Activated T-cell treated with anti-CD3 and anti-CD28 coated beads for 48 hours (primary cell): ENCODE measurements at regions not wholly inside any gene's neighbourhood (a gene's known extent, or its start where the extent isn't known, plus 50 kb on each side); places are given as distances from the start of the nearest gene placed in this dataset.
"Not testable (repeated sequence)": the region's sequence is repeated elsewhere in the genome, so short reads cannot be mapped to it uniquely, and the experiment has no call there.

Source experiments
- DNase-seq: peaks from one replicate; pipeline ENCODE4 v3.0.0-alpha.2; 2020; ENCODE audit warnings: low read depth

GRCh38 chr4:167838686-167839085 is 253.7 kb upstream of the ANXA10 start:
- no peak for DNase-seq

- no peak for DNase-seq
Measured at GRCh38 chr4:167842487-167842886, 249.8 kb upstream of the ANXA10 start.

- no peak for DNase-seq
Measured at GRCh38 chr4:167854881-167855280, 237.5 kb upstream of the ANXA10 start.

- not testable (repeated sequence) for DNase-seq
Measured at GRCh38 chr4:167858127-167858526, 234.2 kb upstream of the ANXA10 start.

GRCh38 chr4:167867191-167867590 is 225.1 kb upstream of the ANXA10 start:
- DNase-seq, result no peak

GRCh38 chr4:167868163-167868562 is 224.2 kb upstream of the ANXA10 start:
- DNase-seq, result no peak

GRCh38 chr4:167873496-167873895 is 218.8 kb upstream of the ANXA10 start:
- DNase-seq, result no peak

- DNase-seq, result not testable (repeated sequence)
Measured at GRCh38 chr4:167876091-167876490, 216.2 kb upstream of the ANXA10 start.

- DNase-seq, result not testable (repeated sequence)
Measured at GRCh38 chr4:167877826-167878225, 214.5 kb upstream of the ANXA10 start.

GRCh38 chr4:167883266-167883665 is 209.1 kb upstream of the ANXA10 start:
- DNase-seq, result no peak

GRCh38 chr4:167885071-167885470 is 207.3 kb upstream of the ANXA10 start:
- DNase-seq, result no peak

GRCh38 chr4:167885872-167886271 is 206.5 kb upstream of the ANXA10 start:
- no peak for DNase-seq

GRCh38 chr4:167887726-167888125 is 204.6 kb upstream of the ANXA10 start:
- no peak for DNase-seq

- no peak for DNase-seq
Measured at GRCh38 chr4:167890226-167890625, 202.1 kb upstream of the ANXA10 start.

- no peak for DNase-seq
Measured at GRCh38 chr4:167893531-167893930, 198.8 kb upstream of the ANXA10 start.

GRCh38 chr4:167896260-167896659 is 196.1 kb upstream of the ANXA10 start:
- not testable (repeated sequence) for DNase-seq

GRCh38 chr4:167897116-167897515 is 195.2 kb upstream of the ANXA10 start:
- DNase-seq, result no peak

GRCh38 chr4:167903291-167903721 is 189.0 kb upstream of the ANXA10 start:
- no peak for DNase-seq

- DNase-seq, result no peak
Measured at GRCh38 chr4:167906851-167907250, 185.5 kb upstream of the ANXA10 start.

- DNase-seq, result no peak
Measured at GRCh38 chr4:167908816-167909215, 183.5 kb upstream of the ANXA10 start.

GRCh38 chr4:167912535-167912934 is 179.8 kb upstream of the ANXA10 start:
- DNase-seq, result not testable (repeated sequence)

GRCh38 chr4:167918077-167918476 is 174.3 kb upstream of the ANXA10 start:
- no peak for DNase-seq

- no peak for DNase-seq
Measured at GRCh38 chr4:167930166-167930565, 162.2 kb upstream of the ANXA10 start.

- no peak for DNase-seq
Measured at GRCh38 chr4:167934216-167934615, 158.1 kb upstream of the ANXA10 start.
